IMR-90 (cell line): ENCODE measurements at regions not wholly inside any gene's neighbourhood (a gene's known extent, or its start where the extent isn't known, plus 50 kb on each side); places are given as distances from the start of the nearest gene placed in this dataset.

Source experiments
- ATAC-seq: fragments of 200-7000 bp; cut with Tn5 transposase; 2 replicates; pipeline ENCODE4 v1.9.1; 2020; ENCODE audit warnings: low read depth, mild to moderate bottlenecking, moderate library complexity
- BruUV-seq: library from RNA; stranded (reverse); fragments of 400-500 nt; replicated peaks from 2 replicates; lab custom pipeline; 2021; lab: Mats Ljungman, UMichigan
- CTCF ChIA-PET: fragments of 300-600 bp; formaldehyde crosslinking; extraction: SDS; loops from one replicate; lab custom pipeline; 2021; ENCODE audit warnings: antibody characterized with exemption; lab: Yijun Ruan, JAX
- POLR2A ChIA-PET: fragments of 300-600 bp; sonication (Branson Sonifier 250); formaldehyde crosslinking; loops from one replicate; lab custom pipeline; 2022; ENCODE audit warnings: antibody characterized with exemption; ENCODE audit not compliant: unreplicated experiment; lab: Charles Lee
- DNase-seq: peaks from one replicate; pipeline ENCODE4 v3.0.0; 2013
- H2AFZ ChIP-seq: replicated peaks from 2 replicates; pipeline ENCODE3; 2013; ENCODE audit warnings: low read length, mild to moderate bottlenecking; ENCODE audit not compliant: poor library complexity
- H2AK5ac ChIP-seq: 2 replicates; pipeline ENCODE4 v1.6.1; 2013; ENCODE audit warnings: low read depth, low read length, inconsistent platforms
- H2AK9ac ChIP-seq: replicated peaks from 2 replicates; pipeline ENCODE3; 2013; ENCODE audit warnings: mild to moderate bottlenecking, low read depth, low read length, moderate library complexity; ENCODE audit not compliant: poor library complexity
- H2BK120ac ChIP-seq: 2 replicates; pipeline ENCODE4 v1.6.1; 2013; ENCODE audit warnings: low read depth, low read length, inconsistent platforms
- H2BK15ac ChIP-seq: 3 replicates; pipeline ENCODE4 v1.6.1; 2013; ENCODE audit warnings: low read depth, low read length, inconsistent platforms
- H2BK20ac ChIP-seq: 2 replicates; pipeline ENCODE4 v1.6.1; 2013; ENCODE audit warnings: low read depth, mild to moderate bottlenecking, inconsistent platforms, low read length, moderate library complexity
- H2BK5ac ChIP-seq: 2 replicates; pipeline ENCODE4 v1.6.1; 2013; ENCODE audit warnings: mild to moderate bottlenecking, low read depth, low read length, inconsistent platforms; ENCODE audit not compliant: poor library complexity, severe bottlenecking
- H3K14ac ChIP-seq: replicated peaks from 2 replicates; pipeline ENCODE4 v1.6.1; 2013; ENCODE audit warnings: low read depth, low read length, inconsistent platforms
- H3K18ac ChIP-seq: 2 replicates; pipeline ENCODE4 v1.6.1; 2013; ENCODE audit warnings: low read depth, low read length, control low read depth
- H3K23ac ChIP-seq: 2 replicates; pipeline ENCODE4 v1.6.1; 2013; ENCODE audit warnings: low read depth, low read length, inconsistent platforms
- H3K27ac ChIP-seq: 2 replicates; pipeline ENCODE4 v1.5.1; 2013; ENCODE audit warnings: mild to moderate bottlenecking, control low read depth, low read length; ENCODE audit not compliant: insufficient read depth
- H3K27me3 ChIP-seq: 2 replicates; pipeline ENCODE4 v1.6.1; 2013; ENCODE audit warnings: low read length; ENCODE audit not compliant: control insufficient read depth, insufficient read depth
- H3K36me3 ChIP-seq: 2 replicates; pipeline ENCODE4 v1.6.1; 2013; ENCODE audit warnings: low read length, mixed read lengths; ENCODE audit not compliant: control insufficient read depth, insufficient read depth
- H3K4ac ChIP-seq: 2 replicates; pipeline ENCODE4 v1.6.1; 2013; ENCODE audit warnings: low read depth, low read length, inconsistent platforms
- H3K4me1 ChIP-seq: 2 replicates; pipeline ENCODE4 v1.6.1; 2013; ENCODE audit warnings: low read length, mixed read lengths; ENCODE audit not compliant: control insufficient read depth, insufficient read depth
- H3K4me2 ChIP-seq: 2 replicates; pipeline ENCODE4 v1.6.1; 2013; ENCODE audit warnings: low read depth, mild to moderate bottlenecking, control low read depth, low read length, moderate library complexity
- H3K4me3 ChIP-seq: 2 replicates; pipeline ENCODE4 v1.5.1; 2013; ENCODE audit warnings: low read depth, mild to moderate bottlenecking, control low read depth, low read length, moderate library complexity; ENCODE audit not compliant: insufficient read depth
- H3K56ac ChIP-seq: 2 replicates; pipeline ENCODE4 v1.6.1; 2013; ENCODE audit warnings: low read length, inconsistent platforms; ENCODE audit not compliant: insufficient read depth; ENCODE audit errors: extremely low read depth
- H3K79me1 ChIP-seq, 2 experiments: 2 replicates each; pipeline ENCODE4 v1.6.1; 2013; ENCODE audit warnings: low read length in 2 of 2, inconsistent platforms in 1 of 2, low read depth in 1 of 2
- H3K9ac ChIP-seq: 2 replicates; pipeline ENCODE4 v1.6.1; 2013; ENCODE audit warnings: low read depth, low read length, control low read depth
- H3K9me1 ChIP-seq: 2 replicates; pipeline ENCODE4 v1.6.1; 2013; ENCODE audit warnings: low read length, inconsistent platforms; ENCODE audit not compliant: insufficient read depth
- H3K9me3 ChIP-seq: 2 replicates; pipeline ENCODE4 v1.6.1; 2013; ENCODE audit warnings: low read length; ENCODE audit not compliant: control insufficient read depth, insufficient read depth
- H4K20me1 ChIP-seq: 2 replicates; pipeline ENCODE4 v1.6.1; 2013; ENCODE audit warnings: low read length, inconsistent platforms; ENCODE audit not compliant: insufficient read depth
- H4K5ac ChIP-seq: 2 replicates; pipeline ENCODE4 v1.6.1; 2013; ENCODE audit warnings: mild to moderate bottlenecking, low read depth, low read length, control low read depth
- H4K8ac ChIP-seq, 2 experiments: 2 replicates each; pipeline ENCODE4 v1.6.1; 2013; ENCODE audit warnings: low read depth in 2 of 2, low read length in 2 of 2, control low read depth in 1 of 2, inconsistent platforms in 1 of 2
- H4K91ac ChIP-seq: 2 replicates; pipeline ENCODE4 v1.6.1; 2013; ENCODE audit warnings: low read depth, low read length, inconsistent platforms; ENCODE audit not compliant: insufficient read depth
- BHLHE40 ChIP-seq: fragments of 150-350 bp; IDR thresholded peaks from 2 replicates; pipeline ENCODE4 v1.6.1; 2016; ENCODE audit warnings: mild to moderate bottlenecking, low read depth, low read length
- CEBPB ChIP-seq: IDR thresholded peaks from 2 replicates; pipeline ENCODE4 v1.6.1; 2012; ENCODE audit warnings: low read depth, low read length, improper control_type of control experiment
- CHD1 ChIP-seq: IDR thresholded peaks from 2 replicates; pipeline ENCODE4 v1.6.1; 2012; ENCODE audit warnings: low read depth, low read length, improper control_type of control experiment
- FOS ChIP-seq: fragments of 150-350 bp; IDR thresholded peaks from 2 replicates; pipeline ENCODE4 v1.6.1; 2016; ENCODE audit warnings: low read depth, low read length
- MAFK ChIP-seq: IDR thresholded peaks from 2 replicates; pipeline ENCODE4 v1.6.1; 2012; ENCODE audit warnings: low read depth, low read length, improper control_type of control experiment
- MAZ ChIP-seq: IDR thresholded peaks from 2 replicates; pipeline ENCODE4 v1.6.1; 2012; ENCODE audit warnings: low read depth, mild to moderate bottlenecking, low read length, improper control_type of control experiment, moderate library complexity, borderline replicate concordance
- MXI1 ChIP-seq: IDR thresholded peaks from 2 replicates; pipeline ENCODE4 v1.6.1; 2012; ENCODE audit warnings: low read depth, mild to moderate bottlenecking, low read length, moderate library complexity, borderline replicate concordance
- NFE2L2 ChIP-seq: fragments of 150-350 bp; IDR thresholded peaks from 2 replicates; pipeline ENCODE4 v1.6.1; 2016; ENCODE audit warnings: low read depth, mild to moderate bottlenecking, low read length
- POLR2A ChIP-seq: IDR thresholded peaks from 2 replicates; pipeline ENCODE4 v1.6.1; 2012; ENCODE audit warnings: mild to moderate bottlenecking, low read depth, low read length
- RAD21 ChIP-seq: IDR thresholded peaks from 2 replicates; pipeline ENCODE4 v1.6.1; 2012; ENCODE audit warnings: low read length, improper control_type of control experiment
- RCOR1 ChIP-seq: IDR thresholded peaks from 2 replicates; pipeline ENCODE4 v1.6.1; 2012; ENCODE audit warnings: mild to moderate bottlenecking, low read length, improper control_type of control experiment; ENCODE audit not compliant: insufficient replicate concordance
- RFX5 ChIP-seq: IDR thresholded peaks from 2 replicates; pipeline ENCODE4 v1.8.0; 2012; ENCODE audit warnings: low read depth, mild to moderate bottlenecking, low read length, moderate library complexity
- SMC3 ChIP-seq: fragments of 150-350 bp; IDR thresholded peaks from 2 replicates; pipeline ENCODE4 v1.6.1; 2016; ENCODE audit warnings: low read depth, mild to moderate bottlenecking, antibody characterized with exemption, low read length, moderate library complexity
- WGBS, 2 experiments: methylation state at CpG; one replicate each; pipeline versions ENCODE4 v1.1.5 to v1.1.7; 2013; ENCODE audit warnings: missing lambda C conversion rate in 2 of 2; ENCODE audit not compliant: insufficient read length in 1 of 2; ENCODE audit errors: extremely low coverage in 2 of 2; 5-methylcytosine and 5-hydroxymethylcytosine counted together
- dilution Hi-C: fragments of 300-500 bp; cut with HindIII; formaldehyde crosslinking; loops from one replicate; pipeline ENCODE4 v1.14.3; 2018; ENCODE audit warnings: low sequenced_read_pairs; ENCODE audit not compliant: unreplicated experiment
- in situ Hi-C: fragments of 300-500 bp; cut with MboI; formaldehyde crosslinking; loops from 3 replicates; pipeline ENCODE4 v1.14.3; 2019; ENCODE audit warnings: low sequenced_read_pairs, inconsistent platforms, mixed read lengths
- intact Hi-C: fragments of 100-400 bp; cut with micrococcal nuclease; formaldehyde crosslinking; loops from 2 replicates; pipeline ENCODE4 v1.10.0; 2022
- TF ChIP-seq, protein P1 (sequence below): fragments of 150-350 bp; IDR thresholded peaks from 2 replicates; pipeline ENCODE4 v1.6.1; 2016; ENCODE audit warnings: low read depth, mild to moderate bottlenecking, low read length, moderate library complexity, borderline replicate concordance

DNA sequence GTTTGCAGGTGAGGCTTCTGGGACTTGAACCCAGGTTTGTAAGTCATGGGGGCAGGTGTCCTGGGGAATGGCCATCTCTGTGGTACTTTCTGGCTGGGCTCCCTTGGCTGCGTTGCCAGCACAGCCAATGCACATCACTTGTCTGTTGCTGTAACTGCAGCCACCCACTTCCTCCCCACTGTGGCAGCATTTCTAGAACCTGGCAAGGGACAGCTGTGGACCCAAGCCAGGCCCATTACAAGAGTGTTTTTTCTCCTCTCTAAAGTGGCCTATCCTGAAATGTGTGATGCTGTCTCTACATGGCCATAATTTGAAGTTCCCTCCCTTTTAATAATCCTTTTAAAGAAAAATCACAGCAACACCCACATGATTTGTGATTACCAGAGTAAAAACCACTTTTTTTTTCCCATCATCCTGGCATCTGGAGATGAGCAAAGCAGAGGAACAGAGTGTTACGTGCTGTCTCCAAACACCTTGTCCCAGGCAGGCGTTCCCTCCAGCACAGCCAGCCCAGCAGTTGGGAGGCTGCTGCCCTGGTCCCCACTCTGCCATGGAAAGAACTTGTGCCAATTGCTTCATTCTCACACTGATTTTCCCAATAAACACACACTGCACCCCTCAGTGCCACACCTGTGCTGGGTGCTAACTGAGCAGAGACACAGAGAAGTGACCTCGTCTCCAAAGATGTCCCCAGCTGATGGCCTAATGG lies 360.6 kb upstream of the USP24 start:
- H3K9me1 ChIP-seq: peaks cover 14% of the 10 kb centered on the region
- no peaks in the 10 kb centered on the region for H3K9me3 ChIP-seq
- peaks cover 10% of the 10 kb centered on the region for H3K4me1 ChIP-seq
- H3K4ac ChIP-seq: peak overlapping the region; percentile 61
- H4K8ac ChIP-seq: no peak overlapping the region
- H3K18ac ChIP-seq: no peak overlapping the region
- no peaks in the 10 kb centered on the region for H3K27me3 ChIP-seq
- no peak for DNase-seq
- H3K23ac ChIP-seq: no peak overlapping the region
- H2BK20ac ChIP-seq: peak overlapping the region; percentile 72
- CTCF ChIA-PET: no interaction called here
- no peak for ATAC-seq
- peak overlapping the region; percentile 2; the same call in 1 of the 2 replicates for H4K5ac ChIP-seq
- in situ Hi-C loops: no loop called here
- H2AK5ac ChIP-seq: peak overlapping the region; percentile 31
- H2BK5ac ChIP-seq: peak overlapping the region; percentile 13
- TF ChIP-seq CHD1: no peak
- no peak for TF ChIP-seq BHLHE40
- no peak for TF ChIP-seq MAFK
- no peak for TF ChIP-seq FOS
- no peak for TF ChIP-seq CEBPB
- TF ChIP-seq NFE2L2: no peak
- no peak for TF ChIP-seq RFX5
- no peak for TF ChIP-seq MAZ
- TF ChIP-seq, protein P1, sequence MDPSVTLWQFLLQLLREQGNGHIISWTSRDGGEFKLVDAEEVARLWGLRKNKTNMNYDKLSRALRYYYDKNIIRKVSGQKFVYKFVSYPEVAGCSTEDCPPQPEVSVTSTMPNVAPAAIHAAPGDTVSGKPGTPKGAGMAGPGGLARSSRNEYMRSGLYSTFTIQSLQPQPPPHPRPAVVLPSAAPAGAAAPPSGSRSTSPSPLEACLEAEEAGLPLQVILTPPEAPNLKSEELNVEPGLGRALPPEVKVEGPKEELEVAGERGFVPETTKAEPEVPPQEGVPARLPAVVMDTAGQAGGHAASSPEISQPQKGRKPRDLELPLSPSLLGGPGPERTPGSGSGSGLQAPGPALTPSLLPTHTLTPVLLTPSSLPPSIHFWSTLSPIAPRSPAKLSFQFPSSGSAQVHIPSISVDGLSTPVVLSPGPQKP: no peak
- no peak for TF ChIP-seq SMC3
- no peak for TF ChIP-seq RCOR1
- TF ChIP-seq MXI1: no peak
- TF ChIP-seq RAD21: no peak
- no peak for TF ChIP-seq POLR2A
- H4K20me1 ChIP-seq: no peaks in the 10 kb centered on the region
- H4K91ac ChIP-seq: peak overlapping the region; percentile 28
- H3K4me2 ChIP-seq: no peak overlapping the region
- POLR2A ChIA-PET: no interaction called here
- intact Hi-C loops: no loop called here
- H2BK120ac ChIP-seq: peak overlapping the region; percentile 66
- H3K14ac ChIP-seq: peak overlapping the region; percentile 28; the same call in 1 of the 2 replicates
- no TSS peak for BruUV-seq
- no peaks in the 10 kb centered on the region for H3K79me1 ChIP-seq
- H2AFZ ChIP-seq: peak overlapping the region; percentile 57
- dilution Hi-C loops: no loop called here
- H3K56ac ChIP-seq: no peak overlapping the region
- no peak overlapping the region for H3K4me3 ChIP-seq
- H2BK15ac ChIP-seq: peak overlapping the region; percentile 65; the same call in 2 of the 3 replicates
- H3K36me3 ChIP-seq: no peaks in the 10 kb centered on the region
- no peak overlapping the region for H3K9ac ChIP-seq
- WGBS, 2 experiments: 100% methylated on average over 3 of the region's 4 CpGs; no CpG with 5 or more reads in 1 of the 2 experiments
- no peak overlapping the region for H2AK9ac ChIP-seq
- no peak overlapping the region for H3K27ac ChIP-seq
